ENCODE measurements at regions not wholly inside any gene's neighbourhood (a gene's known extent, or its start where the extent isn't known, plus 50 kb on each side); places are given as distances from the start of the nearest gene placed in this dataset.
A peak's percentile ranks its signal among the peaks of the same experiment; 100 is the strongest.

DNA sequence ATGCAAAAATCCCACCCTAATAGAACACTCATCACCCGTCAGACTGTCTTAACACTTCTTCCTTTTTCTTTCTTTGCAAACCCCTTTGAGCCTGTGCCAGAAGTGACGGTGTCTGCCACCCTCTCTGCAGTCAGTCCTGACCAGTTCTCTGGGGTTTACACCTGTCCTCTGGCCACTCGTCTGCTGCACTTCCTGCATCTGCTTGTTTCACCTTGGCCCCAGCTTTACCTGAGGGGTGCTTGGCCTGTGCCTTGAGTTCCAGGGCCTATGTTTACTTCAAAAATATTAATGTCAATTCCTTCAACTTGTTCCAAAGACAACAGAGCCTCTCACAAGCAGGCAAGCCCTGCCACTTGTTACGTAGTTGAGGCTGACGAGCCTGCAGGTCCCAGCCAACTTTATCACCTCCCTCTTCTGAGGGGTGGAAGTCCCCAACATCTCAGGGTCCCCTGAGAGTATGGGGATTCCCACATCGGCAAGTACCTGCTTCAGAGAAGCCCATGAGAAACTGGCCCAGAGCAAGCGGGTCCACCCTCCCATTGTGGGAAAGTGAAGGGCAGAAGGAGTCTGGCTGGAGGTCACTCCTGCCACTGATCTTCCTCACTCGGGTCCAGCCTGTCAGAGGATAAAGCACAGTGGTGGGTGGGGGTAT is 205.4 kb downstream of the DAD1 start:
- Histone ChIP-seq H3K27ac (no peak overlapping the region), H3K27me3 (no peaks in the 10 kb centered on the region), H3K9me3 (no peaks in the 10 kb centered on the region), H3K4me1 (peaks cover 4 to 15% of the 10 kb centered on the region in 2 donors), H3K4me3 (no peak overlapping the region), H3K36me3 (no peaks in the 10 kb centered on the region)
- TF ChIP-seq, protein P1, sequence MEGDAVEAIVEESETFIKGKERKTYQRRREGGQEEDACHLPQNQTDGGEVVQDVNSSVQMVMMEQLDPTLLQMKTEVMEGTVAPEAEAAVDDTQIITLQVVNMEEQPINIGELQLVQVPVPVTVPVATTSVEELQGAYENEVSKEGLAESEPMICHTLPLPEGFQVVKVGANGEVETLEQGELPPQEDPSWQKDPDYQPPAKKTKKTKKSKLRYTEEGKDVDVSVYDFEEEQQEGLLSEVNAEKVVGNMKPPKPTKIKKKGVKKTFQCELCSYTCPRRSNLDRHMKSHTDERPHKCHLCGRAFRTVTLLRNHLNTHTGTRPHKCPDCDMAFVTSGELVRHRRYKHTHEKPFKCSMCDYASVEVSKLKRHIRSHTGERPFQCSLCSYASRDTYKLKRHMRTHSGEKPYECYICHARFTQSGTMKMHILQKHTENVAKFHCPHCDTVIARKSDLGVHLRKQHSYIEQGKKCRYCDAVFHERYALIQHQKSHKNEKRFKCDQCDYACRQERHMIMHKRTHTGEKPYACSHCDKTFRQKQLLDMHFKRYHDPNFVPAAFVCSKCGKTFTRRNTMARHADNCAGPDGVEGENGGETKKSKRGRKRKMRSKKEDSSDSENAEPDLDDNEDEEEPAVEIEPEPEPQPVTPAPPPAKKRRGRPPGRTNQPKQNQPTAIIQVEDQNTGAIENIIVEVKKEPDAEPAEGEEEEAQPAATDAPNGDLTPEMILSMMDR (IDR thresholded peaks at IDR 0.05): no peak
- no peak for DNase-seq (ENCODE audit: low spot score in 2 of 2)
- intact Hi-C loops (cut with DNase I): loop anchor here (10.0 kb wide), 3 partner anchors 271 to 431 kb away; partner anchors contain the start of genes OXA1L and SLC7A7

DNA sequence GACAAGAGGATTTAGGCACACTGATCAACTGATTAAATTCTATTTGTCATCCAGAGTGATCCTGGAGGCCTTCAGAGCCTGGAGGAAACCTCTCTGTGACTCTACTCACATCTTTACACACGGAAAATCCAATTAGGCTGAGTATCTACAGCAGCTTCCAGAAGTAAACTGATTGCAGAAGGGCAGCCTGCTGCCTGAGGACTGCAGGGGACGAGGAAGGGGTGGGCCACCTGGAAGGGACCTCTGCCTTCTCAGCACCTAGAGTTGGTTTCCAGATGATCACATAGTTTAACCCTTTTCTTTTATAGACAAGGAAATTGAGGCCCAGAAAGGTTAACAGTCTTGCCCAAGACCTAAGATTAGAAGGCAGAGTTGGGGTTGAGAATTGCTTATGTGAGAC is 206.1 kb downstream of the DAD1 start:
- TF ChIP-seq, protein P1 (IDR thresholded peaks at IDR 0.05): no peak
- H3K27ac ChIP-seq: no peak overlapping the region
- no peak for DNase-seq (ENCODE audit: low spot score in 2 of 2)
- no peaks in the 10 kb centered on the region for H3K9me3 ChIP-seq
- H3K4me1 ChIP-seq: peaks cover 4 to 15% of the 10 kb centered on the region in 2 donors
- intact Hi-C loops (cut with DNase I): loop anchor here (10.0 kb wide), 3 partner anchors 272 to 432 kb away; partner anchors contain the start of genes OXA1L and SLC7A7
- no peak overlapping the region for H3K4me3 ChIP-seq
- H3K36me3 ChIP-seq: no peaks in the 10 kb centered on the region
- no peaks in the 10 kb centered on the region for H3K27me3 ChIP-seq

DNA sequence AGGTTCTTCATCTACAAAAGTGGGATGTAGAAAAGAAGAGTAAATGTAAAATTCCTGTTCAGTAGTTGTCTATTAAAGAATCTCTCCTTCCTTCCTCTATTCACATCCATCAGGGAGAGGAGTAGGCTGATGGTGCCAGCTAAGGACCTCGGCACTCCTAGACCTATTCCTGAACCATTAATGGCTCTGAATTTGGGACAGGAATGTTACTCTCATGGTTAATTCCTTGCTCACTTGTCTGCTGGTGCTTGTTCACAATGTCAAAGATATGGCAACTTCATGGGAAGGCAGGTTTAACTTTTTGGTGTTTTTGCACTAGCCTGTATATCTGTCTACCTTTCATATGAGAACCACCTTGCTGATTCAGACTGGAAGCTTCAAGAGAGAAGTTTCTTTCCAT is 206.6 kb downstream of the DAD1 start:
- DNase-seq (ENCODE audit: low spot score in 2 of 2): no peak
- Histone ChIP-seq H3K4me3 (no peak overlapping the region), H3K27ac (no peak overlapping the region), H3K4me1 (peaks cover 4 to 12% of the 10 kb centered on the region in 2 donors), H3K9me3 (no peaks in the 10 kb centered on the region), H3K27me3 (no peaks in the 10 kb centered on the region), H3K36me3 (no peaks in the 10 kb centered on the region)
- TF ChIP-seq, protein P1 (IDR thresholded peaks at IDR 0.05): no peak
- intact Hi-C loops (cut with DNase I): loop anchor here (10.0 kb wide), 3 partner anchors 272 to 432 kb away; partner anchors contain the start of genes OXA1L and SLC7A7

DNA sequence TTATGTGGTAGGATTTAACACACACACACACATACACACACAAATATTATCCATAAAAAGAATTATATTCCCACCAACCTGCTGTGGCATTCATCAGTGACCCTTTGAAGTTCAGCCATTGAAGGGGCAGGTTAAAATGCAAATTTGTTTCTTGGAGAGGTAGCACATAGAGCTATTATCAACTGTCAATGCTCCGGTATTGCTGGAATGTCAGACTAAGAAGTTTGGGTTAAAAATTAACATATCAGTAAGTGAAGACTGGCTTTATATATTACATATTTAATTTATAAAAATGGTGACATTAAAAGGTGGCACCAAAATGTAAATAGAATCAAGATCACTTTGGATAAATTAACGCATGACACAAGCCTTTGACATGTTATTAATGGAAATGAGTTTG is 207.3 kb downstream of the DAD1 start:
- Histone ChIP-seq H3K36me3 (no peaks in the 10 kb centered on the region), H3K4me3 (no peak overlapping the region), H3K27me3 (no peaks in the 10 kb centered on the region), H3K4me1 (peaks cover 4 to 12% of the 10 kb centered on the region in 2 donors), H3K27ac (peak overlapping the region in 1 of 2 donors; percentile 84), H3K9me3 (no peaks in the 10 kb centered on the region)
- no peak for DNase-seq (ENCODE audit: low spot score in 2 of 2)
- intact Hi-C loops (cut with DNase I): loop anchor here (10.0 kb wide), 3 partner anchors 273 to 433 kb away; partner anchors contain the start of genes OXA1L and SLC7A7
- TF ChIP-seq, protein P1 (IDR thresholded peaks at IDR 0.05): no peak

DNA sequence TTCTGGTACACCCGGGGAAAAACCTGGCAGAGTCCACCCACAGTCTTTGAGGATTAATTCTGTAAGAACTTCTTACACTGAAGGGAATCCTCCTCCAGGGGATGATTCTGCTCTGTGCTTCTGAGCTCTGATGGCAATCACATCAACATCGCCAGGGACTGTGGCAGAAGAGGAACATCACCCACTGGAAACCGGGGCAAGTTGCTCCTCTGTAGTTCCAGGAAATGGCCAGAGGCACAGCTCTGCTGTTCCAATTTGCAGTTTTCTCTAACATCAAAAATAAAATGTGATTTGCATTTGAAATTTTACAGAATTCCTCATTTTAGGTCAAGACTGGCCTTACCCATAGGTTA is 207.6 kb downstream of the DAD1 start:
- DNase-seq (ENCODE audit: low spot score in 2 of 2): no peak
- TF ChIP-seq, protein P1 (IDR thresholded peaks at IDR 0.05): no peak
- Histone ChIP-seq H3K4me1 (peaks cover 4 to 12% of the 10 kb centered on the region in 2 donors), H3K27ac (peak overlapping the region; percentile 72 to 84), H3K36me3 (no peaks in the 10 kb centered on the region), H3K27me3 (no peaks in the 10 kb centered on the region), H3K9me3 (no peaks in the 10 kb centered on the region), H3K4me3 (no peak overlapping the region)
- intact Hi-C loops (cut with DNase I): loop anchor here (10.0 kb wide), 3 partner anchors 273 to 433 kb away; partner anchors contain the start of genes OXA1L and SLC7A7

All from ascending aorta (tissue), 2 donors.